ENCODE measurements at regions not wholly inside any gene's neighbourhood (a gene's known extent, or its start where the extent isn't known, plus 50 kb on each side); places are given as distances from the start of the nearest gene placed in this dataset.

GRCh38 chr6:148649454-148649963, 97.3 kb upstream of the UST start:
- TF ChIP-seq, protein P1, sequence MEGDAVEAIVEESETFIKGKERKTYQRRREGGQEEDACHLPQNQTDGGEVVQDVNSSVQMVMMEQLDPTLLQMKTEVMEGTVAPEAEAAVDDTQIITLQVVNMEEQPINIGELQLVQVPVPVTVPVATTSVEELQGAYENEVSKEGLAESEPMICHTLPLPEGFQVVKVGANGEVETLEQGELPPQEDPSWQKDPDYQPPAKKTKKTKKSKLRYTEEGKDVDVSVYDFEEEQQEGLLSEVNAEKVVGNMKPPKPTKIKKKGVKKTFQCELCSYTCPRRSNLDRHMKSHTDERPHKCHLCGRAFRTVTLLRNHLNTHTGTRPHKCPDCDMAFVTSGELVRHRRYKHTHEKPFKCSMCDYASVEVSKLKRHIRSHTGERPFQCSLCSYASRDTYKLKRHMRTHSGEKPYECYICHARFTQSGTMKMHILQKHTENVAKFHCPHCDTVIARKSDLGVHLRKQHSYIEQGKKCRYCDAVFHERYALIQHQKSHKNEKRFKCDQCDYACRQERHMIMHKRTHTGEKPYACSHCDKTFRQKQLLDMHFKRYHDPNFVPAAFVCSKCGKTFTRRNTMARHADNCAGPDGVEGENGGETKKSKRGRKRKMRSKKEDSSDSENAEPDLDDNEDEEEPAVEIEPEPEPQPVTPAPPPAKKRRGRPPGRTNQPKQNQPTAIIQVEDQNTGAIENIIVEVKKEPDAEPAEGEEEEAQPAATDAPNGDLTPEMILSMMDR (IDR thresholded peaks at IDR 0.05; ENCODE audit: insufficient read depth, low read length, poor library complexity, severe bottlenecking) = no peak
- TF ChIP-seq EZH2phosphoT487 (conservative IDR thresholded peaks at IDR 0.05; ENCODE audit: low read length) = no peak
